Panc1 (cell line): ENCODE measurements at regions not wholly inside any gene's neighbourhood (a gene's known extent, or its start where the extent isn't known, plus 50 kb on each side); places are given as distances from the start of the nearest gene placed in this dataset.

ENCODE experiments used
- POLR2AphosphoS5 ChIP-seq: IDR thresholded peaks from 2 replicates; pipeline ENCODE4 v1.6.1; 2012; ENCODE audit warnings: mild to moderate bottlenecking, low read depth, low read length, moderate library complexity
- SIN3A ChIP-seq: IDR thresholded peaks from 2 replicates; pipeline ENCODE4 v1.6.1; 2012; ENCODE audit warnings: low read depth, mild to moderate bottlenecking, low read length, moderate library complexity, borderline replicate concordance; ENCODE audit not compliant: insufficient read depth
- TF ChIP-seq, protein P1 (sequence below): fragments of 450-650 bp; IDR thresholded peaks from 2 replicates; pipeline ENCODE4 v1.5.1; 2017; ENCODE audit warnings: mild to moderate bottlenecking

DNA sequence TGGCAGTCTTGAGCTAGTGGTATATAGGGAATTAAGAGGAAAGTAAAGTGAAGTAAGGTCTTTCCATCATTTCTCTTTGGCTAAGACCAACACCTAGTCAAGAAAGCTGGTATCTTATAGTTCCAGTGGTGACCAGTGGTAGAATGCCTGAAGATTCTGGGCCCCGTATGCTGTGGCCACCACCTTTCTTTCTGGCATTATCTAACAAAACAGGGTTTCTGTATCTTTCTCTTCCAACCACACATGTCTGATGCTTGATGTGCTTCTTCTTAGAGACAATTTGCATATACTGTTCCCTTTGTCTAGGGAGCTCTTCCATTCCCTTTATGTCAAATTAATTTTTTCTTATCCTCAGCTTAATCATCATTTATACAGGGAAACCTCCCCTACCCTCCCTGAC, 109.9 kb upstream of the SSBP2 start:
- TF ChIP-seq, protein P1, sequence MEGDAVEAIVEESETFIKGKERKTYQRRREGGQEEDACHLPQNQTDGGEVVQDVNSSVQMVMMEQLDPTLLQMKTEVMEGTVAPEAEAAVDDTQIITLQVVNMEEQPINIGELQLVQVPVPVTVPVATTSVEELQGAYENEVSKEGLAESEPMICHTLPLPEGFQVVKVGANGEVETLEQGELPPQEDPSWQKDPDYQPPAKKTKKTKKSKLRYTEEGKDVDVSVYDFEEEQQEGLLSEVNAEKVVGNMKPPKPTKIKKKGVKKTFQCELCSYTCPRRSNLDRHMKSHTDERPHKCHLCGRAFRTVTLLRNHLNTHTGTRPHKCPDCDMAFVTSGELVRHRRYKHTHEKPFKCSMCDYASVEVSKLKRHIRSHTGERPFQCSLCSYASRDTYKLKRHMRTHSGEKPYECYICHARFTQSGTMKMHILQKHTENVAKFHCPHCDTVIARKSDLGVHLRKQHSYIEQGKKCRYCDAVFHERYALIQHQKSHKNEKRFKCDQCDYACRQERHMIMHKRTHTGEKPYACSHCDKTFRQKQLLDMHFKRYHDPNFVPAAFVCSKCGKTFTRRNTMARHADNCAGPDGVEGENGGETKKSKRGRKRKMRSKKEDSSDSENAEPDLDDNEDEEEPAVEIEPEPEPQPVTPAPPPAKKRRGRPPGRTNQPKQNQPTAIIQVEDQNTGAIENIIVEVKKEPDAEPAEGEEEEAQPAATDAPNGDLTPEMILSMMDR: no peak
- TF ChIP-seq POLR2AphosphoS5 (no peak), SIN3A (no peak)
